Prostate gland (tissue), 1 donor: ENCODE measurements at regions not wholly inside any gene's neighbourhood (a gene's known extent, or its start where the extent isn't known, plus 50 kb on each side); places are given as distances from the start of the nearest gene placed in this dataset.

ENCODE experiments used
- POLR2A ChIP-seq: fragments of 450-650 bp; IDR thresholded peaks from one replicate; pipeline ENCODE4 v1.6.1; 2016; ENCODE audit warnings: antibody characterized with exemption, mild to moderate bottlenecking
- POLR2AphosphoS5 ChIP-seq: sonication (generic); formaldehyde crosslinking; IDR thresholded peaks from one replicate; pipeline ENCODE4 v1.6.1; 2017; ENCODE audit warnings: antibody characterized with exemption

DNA sequence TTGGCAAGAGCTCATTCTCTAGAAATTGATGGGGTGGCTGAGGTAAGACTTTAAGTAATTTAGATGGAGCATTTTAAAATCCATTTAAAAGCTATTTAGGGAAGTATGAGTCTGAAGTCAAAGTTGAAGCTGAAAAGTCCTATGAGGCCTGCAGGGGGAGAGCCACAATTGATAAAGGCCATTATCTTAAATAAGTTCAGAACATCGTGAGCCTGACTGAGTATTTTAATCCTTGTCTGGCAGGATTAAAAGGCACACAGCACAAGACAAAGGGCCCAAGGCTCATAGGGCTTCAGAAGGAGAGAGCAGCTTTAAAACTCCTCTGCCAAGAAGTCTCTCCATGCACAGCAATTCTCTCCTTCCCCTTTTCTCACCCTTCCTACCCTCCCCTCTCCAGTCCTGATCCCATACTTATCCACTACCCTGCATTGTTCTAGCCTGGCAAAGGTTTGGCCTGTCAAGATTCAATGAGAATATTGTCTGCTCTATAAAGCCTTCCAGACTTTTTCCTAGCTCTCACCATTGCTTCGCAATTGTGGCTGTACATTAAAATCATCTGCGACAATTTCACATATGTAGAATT is 1312.9 kb downstream of the FAM181B start:
- TF ChIP-seq POLR2A: no peak
- no peak for TF ChIP-seq POLR2AphosphoS5
